ENCODE measurements at regions not wholly inside any gene's neighbourhood (a gene's known extent, or its start where the extent isn't known, plus 50 kb on each side); places are given as distances from the start of the nearest gene placed in this dataset.

- Mint-ChIP-seq H3K27ac (no peak overlapping the region), H3K9me3 (no peaks in the 10 kb centered on the region), H3K27me3 (no peaks in the 10 kb centered on the region), H3K4me3 (no peak overlapping the region), H3K36me3 (ENCODE audit: insufficient read depth) (no peaks in the 10 kb centered on the region), H3K4me1 (ENCODE audit: low read depth in 2 of 2) (no peaks in the 10 kb centered on the region)
- no peak for ATAC-seq (replicated peaks)
- DNase-seq, result no peak
These were observed 172.3 kb upstream of the GLI3 start for GRCh38 chr7:42409296-42409695.

- H3K27me3 Mint-ChIP-seq, result no peaks in the 10 kb centered on the region
- no peaks in the 10 kb centered on the region for H3K4me1 Mint-ChIP-seq (ENCODE audit: low read depth in 2 of 2)
- no peak overlapping the region for H3K27ac Mint-ChIP-seq
- H3K36me3 Mint-ChIP-seq (ENCODE audit: insufficient read depth), result no peaks in the 10 kb centered on the region
- no peak overlapping the region for H3K4me3 Mint-ChIP-seq
- H3K9me3 Mint-ChIP-seq, result no peaks in the 10 kb centered on the region
- no peak for DNase-seq
- no peak for ATAC-seq (replicated peaks)
These were observed 170.8 kb upstream of the GLI3 start for GRCh38 chr7:42407833-42408232.

- Mint-ChIP-seq H3K9me3 (no peaks in the 10 kb centered on the region), H3K4me3 (no peak overlapping the region), H3K27me3 (no peaks in the 10 kb centered on the region), H3K27ac (no peak overlapping the region), H3K4me1 (ENCODE audit: low read depth in 2 of 2) (no peaks in the 10 kb centered on the region), H3K36me3 (ENCODE audit: insufficient read depth) (no peaks in the 10 kb centered on the region)
- no peak for ATAC-seq (replicated peaks)
- DNase-seq, result no peak
These were observed 170.2 kb upstream of the GLI3 start for GRCh38 chr7:42407021-42407710.

GRCh38 chr7:42406358-42406757 is 169.3 kb upstream of the GLI3 start:
- H3K27ac Mint-ChIP-seq, result no peak overlapping the region
- no peaks in the 10 kb centered on the region for H3K4me1 Mint-ChIP-seq (ENCODE audit: low read depth in 2 of 2)
- H3K4me3 Mint-ChIP-seq, result no peak overlapping the region
- H3K36me3 Mint-ChIP-seq (ENCODE audit: insufficient read depth), result peaks cover 3% of the 10 kb centered on the region
- no peak for DNase-seq
- no peaks in the 10 kb centered on the region for H3K27me3 Mint-ChIP-seq
- ATAC-seq (replicated peaks), result no peak
- H3K9me3 Mint-ChIP-seq, result peaks cover 0 to 3% of the 10 kb centered on the region in 2 donors

GRCh38 chr7:42405782-42406181 is 168.8 kb upstream of the GLI3 start:
- H3K4me3 Mint-ChIP-seq, result no peak overlapping the region
- H3K36me3 Mint-ChIP-seq (ENCODE audit: insufficient read depth), result peaks cover 3% of the 10 kb centered on the region
- no peak overlapping the region for H3K27ac Mint-ChIP-seq
- H3K27me3 Mint-ChIP-seq, result no peaks in the 10 kb centered on the region
- DNase-seq (no peak), ATAC-seq (replicated peaks) (no peak)
- peaks cover 0 to 3% of the 10 kb centered on the region in 2 donors for H3K9me3 Mint-ChIP-seq
- no peaks in the 10 kb centered on the region for H3K4me1 Mint-ChIP-seq (ENCODE audit: low read depth in 2 of 2)

GRCh38 chr7:42403831-42404230 is 166.8 kb upstream of the GLI3 start:
- Mint-ChIP-seq H3K9me3 (peaks cover 0 to 3% of the 10 kb centered on the region in 2 donors), H3K27ac (no peak overlapping the region), H3K27me3 (no peaks in the 10 kb centered on the region), H3K4me1 (ENCODE audit: low read depth in 2 of 2) (no peaks in the 10 kb centered on the region), H3K4me3 (no peak overlapping the region), H3K36me3 (ENCODE audit: insufficient read depth) (peaks cover 3% of the 10 kb centered on the region)
- ATAC-seq (replicated peaks) (no peak), DNase-seq (no peak)

GRCh38 chr7:42400961-42401360 is 164.0 kb upstream of the GLI3 start:
- no peak for DNase-seq
- Mint-ChIP-seq H3K36me3 (ENCODE audit: insufficient read depth) (peaks cover 3% of the 10 kb centered on the region), H3K9me3 (peaks cover 0 to 3% of the 10 kb centered on the region in 2 donors), H3K27me3 (no peaks in the 10 kb centered on the region), H3K4me1 (ENCODE audit: low read depth in 2 of 2) (no peaks in the 10 kb centered on the region), H3K27ac (no peak overlapping the region), H3K4me3 (no peak overlapping the region)
- ATAC-seq (replicated peaks), result no peak

GRCh38 chr7:42400211-42400772 is 163.3 kb upstream of the GLI3 start:
- no peak for DNase-seq
- Mint-ChIP-seq H3K36me3 (ENCODE audit: insufficient read depth) (peaks cover 3% of the 10 kb centered on the region), H3K4me3 (no peak overlapping the region), H3K27me3 (no peaks in the 10 kb centered on the region), H3K4me1 (ENCODE audit: low read depth in 2 of 2) (no peaks in the 10 kb centered on the region), H3K27ac (no peak overlapping the region), H3K9me3 (peaks cover 0 to 3% of the 10 kb centered on the region in 2 donors)
- no peak for ATAC-seq (replicated peaks)

- no peak overlapping the region for H3K4me3 Mint-ChIP-seq
- H3K4me1 Mint-ChIP-seq (ENCODE audit: low read depth in 2 of 2), result no peaks in the 10 kb centered on the region
- DNase-seq (no peak), ATAC-seq (replicated peaks) (no peak)
- H3K27ac Mint-ChIP-seq, result no peak overlapping the region
- H3K36me3 Mint-ChIP-seq (ENCODE audit: insufficient read depth), result no peaks in the 10 kb centered on the region
- no peaks in the 10 kb centered on the region for H3K27me3 Mint-ChIP-seq
- no peaks in the 10 kb centered on the region for H3K9me3 Mint-ChIP-seq
These were observed 158.6 kb upstream of the GLI3 start for GRCh38 chr7:42395607-42396006.

GRCh38 chr7:42392826-42393225 is 155.8 kb upstream of the GLI3 start:
- H3K36me3 Mint-ChIP-seq (ENCODE audit: insufficient read depth), result no peaks in the 10 kb centered on the region
- ATAC-seq (replicated peaks) (no peak), DNase-seq (no peak)
- no peak overlapping the region for H3K27ac Mint-ChIP-seq
- no peaks in the 10 kb centered on the region for H3K9me3 Mint-ChIP-seq
- no peaks in the 10 kb centered on the region for H3K27me3 Mint-ChIP-seq
- no peaks in the 10 kb centered on the region for H3K4me1 Mint-ChIP-seq (ENCODE audit: low read depth in 2 of 2)
- no peak overlapping the region for H3K4me3 Mint-ChIP-seq

- no peak overlapping the region for H3K4me3 Mint-ChIP-seq
- ATAC-seq (replicated peaks), result no peak
These were observed 152.7 kb upstream of the GLI3 start for GRCh38 chr7:42389697-42390096.

GRCh38 chr7:42385912-42386311 is 148.9 kb upstream of the GLI3 start:
- DNase-seq, result no peak
- Mint-ChIP-seq H3K27ac (no peak overlapping the region), H3K27me3 (no peaks in the 10 kb centered on the region), H3K4me3 (no peak overlapping the region), H3K4me1 (ENCODE audit: low read depth in 2 of 2) (no peaks in the 10 kb centered on the region), H3K9me3 (peaks cover 0 to 1% of the 10 kb centered on the region in 2 donors), H3K36me3 (ENCODE audit: insufficient read depth) (no peaks in the 10 kb centered on the region)
- no peak for ATAC-seq (replicated peaks)

More at GRCh38 chr7:42389697-42390096, 152.7 kb upstream of the GLI3 start:
- H3K36me3 Mint-ChIP-seq (ENCODE audit: insufficient read depth), result no peaks in the 10 kb centered on the region
- no peak for DNase-seq
- peaks cover 0 to 1% of the 10 kb centered on the region in 2 donors for H3K9me3 Mint-ChIP-seq
- no peaks in the 10 kb centered on the region for H3K27me3 Mint-ChIP-seq
- H3K4me1 Mint-ChIP-seq (ENCODE audit: low read depth in 2 of 2), result no peaks in the 10 kb centered on the region
- no peak overlapping the region for H3K27ac Mint-ChIP-seq

GRCh38 chr7:42381161-42381560 is 144.2 kb upstream of the GLI3 start:
- Mint-ChIP-seq H3K4me1 (ENCODE audit: low read depth in 2 of 2) (no peaks in the 10 kb centered on the region), H3K9me3 (peaks cover 0 to 1% of the 10 kb centered on the region in 2 donors), H3K36me3 (ENCODE audit: insufficient read depth) (no peaks in the 10 kb centered on the region)

GRCh38 chr7:42380401-42380800 is 143.4 kb upstream of the GLI3 start:
- Mint-ChIP-seq H3K27ac (no peak overlapping the region), H3K9me3 (no peaks in the 10 kb centered on the region), H3K4me3 (no peak overlapping the region), H3K27me3 (no peaks in the 10 kb centered on the region), H3K36me3 (ENCODE audit: insufficient read depth) (no peaks in the 10 kb centered on the region), H3K4me1 (ENCODE audit: low read depth in 2 of 2) (no peaks in the 10 kb centered on the region)
- no peak for DNase-seq
- ATAC-seq (replicated peaks), result no peak

More at GRCh38 chr7:42381161-42381560, 144.2 kb upstream of the GLI3 start:
- Mint-ChIP-seq H3K27me3 (no peaks in the 10 kb centered on the region), H3K4me3 (no peak overlapping the region), H3K27ac (no peak overlapping the region)
- DNase-seq, result no peak
- ATAC-seq (replicated peaks), result no peak

Data from effector memory CD8-positive, alpha-beta T cell (primary cell).